ENCODE measurements at regions not wholly inside any gene's neighbourhood (a gene's known extent, or its start where the extent isn't known, plus 50 kb on each side); places are given as distances from the start of the nearest gene placed in this dataset.

DNA sequence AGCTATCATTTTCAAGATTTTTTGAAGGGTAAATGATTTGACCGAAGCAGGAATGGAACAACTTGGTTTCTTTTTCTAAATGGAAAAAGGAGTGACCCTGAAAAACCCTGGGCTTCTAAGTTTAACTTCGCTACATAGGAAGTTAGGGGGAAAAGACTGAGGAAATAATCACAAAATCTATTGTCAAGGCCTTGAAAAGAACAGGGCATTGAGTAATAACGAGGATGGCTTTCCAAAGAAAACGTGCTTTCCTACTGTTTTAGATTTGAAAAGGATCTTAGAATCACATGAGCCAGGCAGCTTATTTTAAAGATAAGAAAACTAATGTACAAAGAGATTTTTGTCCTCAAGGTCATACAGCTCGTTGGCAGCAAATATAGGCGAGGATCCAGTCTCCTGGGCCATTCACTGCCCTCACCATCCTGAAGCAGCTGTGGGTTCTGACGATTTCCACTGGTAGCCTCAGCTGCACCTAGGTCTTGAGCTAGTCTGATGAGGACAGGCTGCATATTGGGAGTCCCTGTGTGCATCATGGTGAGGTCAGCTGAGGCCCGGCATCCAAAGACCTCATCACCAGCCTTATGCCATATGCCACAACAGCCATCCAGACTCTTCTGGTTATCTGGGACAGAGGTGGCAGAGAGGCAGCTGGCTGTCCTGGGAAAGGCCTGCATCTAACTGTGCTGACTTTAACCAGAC lies 384.7 kb upstream of the NRP1 start:
- WGBS (ENCODE audit: insufficient coverage): 83% methylated on average over 4 of the region's 8 CpGs

More for the DNA sequence above, 384.7 kb upstream of the NRP1 start:
- intact Hi-C loops (cut with micrococcal nuclease): no loop called here
- DNase-seq: no peak
- Histone ChIP-seq H3K4me1 (ENCODE audit: control insufficient read depth in 1 of 2, insufficient read depth in 2 of 2, low read length in 2 of 2) (peaks cover 0 to 4% of the 10 kb centered on the region in 2 donors), H3K4me3 (replicated peaks in 1 of 3; ENCODE audit: low read depth in 2 of 3, low read length in 3 of 3) (no peak overlapping the region), H2AFZ (ENCODE audit: insufficient read depth, low read depth, low read length, poor library complexity, severe bottlenecking) (no peak overlapping the region), H3K4me2 (replicated peaks; ENCODE audit: extremely low read depth, low read length, poor library complexity, severe bottlenecking) (no peak overlapping the region), H3K79me2 (ENCODE audit: insufficient read depth, low read length) (no peaks in the 10 kb centered on the region), H4K20me1 (ENCODE audit: insufficient read depth, low read length) (no peaks in the 10 kb centered on the region), H3K9ac (ENCODE audit: insufficient read depth, low read length, poor library complexity, severe bottlenecking) (no peak overlapping the region), H3K27me3 (ENCODE audit: control insufficient read depth in 2 of 2, insufficient read depth in 2 of 2, low read length in 2 of 2) (no peaks in the 10 kb centered on the region), H3K9me3 (replicated peaks in 1 of 2; ENCODE audit: control insufficient read depth in 1 of 2, insufficient read depth in 1 of 2, low read length in 2 of 2) (peaks cover 11% of the 10 kb centered on the region in 2 donors), H3K36me3 (replicated peaks in 1 of 2; ENCODE audit: control insufficient read depth in 1 of 2, insufficient read depth in 2 of 2, low read length in 2 of 2) (no peaks in the 10 kb centered on the region), H3K27ac (ENCODE audit: low read depth in 1 of 2, low read length in 2 of 2) (no peak overlapping the region)
- no peak for TF ChIP-seq CTCF (IDR thresholded peaks at IDR 0.05)
- Mint-ChIP-seq H3K4me1 (peaks cover 14% of the 10 kb centered on the region), H3K36me3 (no peaks in the 10 kb centered on the region), H3K27ac (no peak overlapping the region), H3K4me3 (no peak overlapping the region), H3K27me3 (ENCODE audit: low read depth in 3 of 3) (no peaks in the 10 kb centered on the region), H3K9me3 (peaks cover 2 to 18% (median 8%) of the 10 kb centered on the region in 7 donors)

All from CD14-positive monocyte (primary cell).